ENCODE measurements at regions not wholly inside any gene's neighbourhood (a gene's known extent, or its start where the extent isn't known, plus 50 kb on each side); places are given as distances from the start of the nearest gene placed in this dataset.
"Not testable (repeated sequence)": the region's sequence is repeated elsewhere in the genome, so short reads cannot be mapped to it uniquely, and the experiment has no call there.

GRCh38 chr17:14518919-14519318 is 218.0 kb downstream of the HS3ST3B1 start:
- not testable (repeated sequence) for DNase-seq

GRCh38 chr17:14514973-14515372 is 214.1 kb downstream of the HS3ST3B1 start:
- no peak for DNase-seq

- DNase-seq: no peak
Measured at GRCh38 chr17:14513835-14514234, 213.0 kb downstream of the HS3ST3B1 start.

GRCh38 chr17:14510136-14510535 is 209.3 kb downstream of the HS3ST3B1 start:
- DNase-seq: no peak

- DNase-seq: no peak
Measured at GRCh38 chr17:14508156-14508555, 207.3 kb downstream of the HS3ST3B1 start.

GRCh38 chr17:14506364-14506763 is 205.5 kb downstream of the HS3ST3B1 start:
- no peak for DNase-seq

- DNase-seq: no peak
Measured at GRCh38 chr17:14505606-14506005, 204.7 kb downstream of the HS3ST3B1 start.

- DNase-seq: no peak
Measured at GRCh38 chr17:14499976-14500375, 199.1 kb downstream of the HS3ST3B1 start.

GRCh38 chr17:14498812-14499211 is 197.9 kb downstream of the HS3ST3B1 start:
- no peak for DNase-seq

- DNase-seq: no peak
Measured at GRCh38 chr17:14494161-14494560, 193.3 kb downstream of the HS3ST3B1 start.

- DNase-seq: no peak
Measured at GRCh38 chr17:14489986-14490385, 189.1 kb downstream of the HS3ST3B1 start.

- DNase-seq: no peak
Measured at GRCh38 chr17:14488958-14489550, 188.2 kb downstream of the HS3ST3B1 start.

- DNase-seq: no peak
Measured at GRCh38 chr17:14487068-14487467, 186.2 kb downstream of the HS3ST3B1 start.

GRCh38 chr17:14482715-14483114 is 181.8 kb downstream of the HS3ST3B1 start:
- DNase-seq: no peak

GRCh38 chr17:14481664-14482063 is 180.8 kb downstream of the HS3ST3B1 start:
- DNase-seq: no peak

- DNase-seq: no peak
Measured at GRCh38 chr17:14474591-14474990, 173.7 kb downstream of the HS3ST3B1 start.

GRCh38 chr17:14471052-14471451 is 170.2 kb downstream of the HS3ST3B1 start:
- DNase-seq: no peak

GRCh38 chr17:14470417-14470816 is 169.5 kb downstream of the HS3ST3B1 start:
- no peak for DNase-seq

GRCh38 chr17:14469971-14470370 is 169.1 kb downstream of the HS3ST3B1 start:
- no peak for DNase-seq

GRCh38 chr17:14468858-14469257 is 168.0 kb downstream of the HS3ST3B1 start:
- no peak for DNase-seq

- no peak for DNase-seq
Measured at GRCh38 chr17:14461227-14461548, 160.3 kb downstream of the HS3ST3B1 start.

- DNase-seq: no peak
Measured at GRCh38 chr17:14460516-14461226, 159.8 kb downstream of the HS3ST3B1 start.

- no peak for DNase-seq
Measured at GRCh38 chr17:14459955-14460354, 159.1 kb downstream of the HS3ST3B1 start.

GRCh38 chr17:14458724-14459123 is 157.8 kb downstream of the HS3ST3B1 start:
- no peak for DNase-seq

GRCh38 chr17:14454746-14455145 is 153.9 kb downstream of the HS3ST3B1 start:
- no peak for DNase-seq

Data from activated CD8-positive, alpha-beta memory T cell treated with anti-CD3 and anti-CD28 coated beads, Interleukin-2, amount 50 U/mL, for 48 hours (primary cell).